ENCODE measurements at regions not wholly inside any gene's neighbourhood (a gene's known extent, or its start where the extent isn't known, plus 50 kb on each side); places are given as distances from the start of the nearest gene placed in this dataset.

DNA sequence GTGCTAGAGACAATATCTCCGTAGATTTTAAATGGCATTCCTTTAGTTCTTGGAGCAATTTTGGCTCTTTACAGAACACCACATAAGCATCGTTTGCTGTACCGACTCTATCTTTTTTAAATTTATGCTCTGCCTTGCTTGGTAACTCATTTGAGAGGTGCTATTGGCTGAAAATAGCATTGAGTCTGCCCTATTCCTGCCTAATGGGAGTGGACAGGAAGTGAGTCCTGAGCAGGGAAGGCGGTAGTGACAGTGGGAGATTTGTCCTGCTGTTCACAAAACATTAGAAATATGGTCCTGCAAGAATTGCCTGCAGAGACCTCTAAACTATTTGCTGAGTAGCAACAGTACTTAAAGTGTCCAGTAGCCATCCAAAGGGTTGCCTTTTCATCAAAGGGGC is 115.2 kb upstream of the IFNE start:
- Histone ChIP-seq H3K27me3 (no peaks in the 10 kb centered on the region), H3K4me3 (no peak overlapping the region), H3K4me1 (no peaks in the 10 kb centered on the region), H3K9me3 (no peaks in the 10 kb centered on the region), H3K36me3 (replicated peaks in 1 of 2; ENCODE audit: insufficient read depth in 1 of 2, low read depth in 2 of 2) (no peaks in the 10 kb centered on the region), H3K27ac (no peak overlapping the region)
- DNase-seq (no peak), ATAC-seq (no peak)
- intact Hi-C loops (cut with DNase I), result no loop called here
- WGBS, 2 donors, result 55 to 70% methylated on average over 4 of the region's 4 CpGs
- TF ChIP-seq CTCF (IDR thresholded peaks at IDR 0.05) (no peak), POLR2A (IDR thresholded peaks at IDR 0.05) (no peak)

- H3K36me3 ChIP-seq (replicated peaks in 1 of 2; ENCODE audit: insufficient read depth in 1 of 2, low read depth in 2 of 2), result no peaks in the 10 kb centered on the region
- intact Hi-C loops (cut with DNase I), result no loop called here
- no peak for DNase-seq
- no peaks in the 10 kb centered on the region for H3K27me3 ChIP-seq
- H3K4me1 ChIP-seq, result no peaks in the 10 kb centered on the region
- no peaks in the 10 kb centered on the region for H3K9me3 ChIP-seq
- no peak for TF ChIP-seq CTCF (IDR thresholded peaks at IDR 0.05)
- H3K4me3 ChIP-seq, result no peak overlapping the region
- 72 to 73% methylated on average over 2 of the region's 2 CpGs for WGBS, 2 donors
- H3K27ac ChIP-seq, result no peak overlapping the region
- ATAC-seq, result no peak
These were observed 116.6 kb upstream of the IFNE start for GRCh38 chr9:21598749-21599148.

DNA sequence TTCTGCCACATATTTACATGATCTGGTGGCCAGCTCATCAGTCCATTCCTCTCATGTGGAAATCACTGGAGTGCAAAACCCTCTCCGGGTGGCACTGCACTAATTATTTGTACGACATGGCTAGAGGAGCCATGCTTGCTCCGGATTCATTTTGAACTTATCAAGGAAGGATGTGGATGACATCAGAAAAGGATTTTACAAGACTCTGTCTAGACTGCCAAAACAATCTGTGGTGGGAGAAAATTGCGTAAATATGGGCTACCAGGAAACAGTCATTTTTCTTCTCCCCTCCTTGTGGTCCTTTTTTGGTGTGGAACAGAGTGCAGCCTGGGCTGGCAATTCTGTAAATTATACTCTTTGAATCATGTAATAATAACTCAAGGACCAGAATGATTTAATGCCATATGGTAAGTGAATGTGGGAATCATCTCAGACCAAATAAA is 123.4 kb upstream of the IFNE start:
- ATAC-seq (no peak), DNase-seq (no peak)
- intact Hi-C loops (cut with DNase I), result no loop called here
- 68 to 70% methylated on average over 4 of the region's 4 CpGs for WGBS, 2 donors
- TF ChIP-seq POLR2A (IDR thresholded peaks at IDR 0.05), result no peak
- no peak for TF ChIP-seq CTCF (IDR thresholded peaks at IDR 0.05)
- Histone ChIP-seq H3K9me3 (no peaks in the 10 kb centered on the region), H3K27ac (no peak overlapping the region), H3K4me1 (no peaks in the 10 kb centered on the region), H3K4me3 (no peak overlapping the region), H3K27me3 (no peaks in the 10 kb centered on the region), H3K36me3 (replicated peaks in 1 of 2; ENCODE audit: insufficient read depth in 1 of 2, low read depth in 2 of 2) (no peaks in the 10 kb centered on the region)

GRCh38 chr9:21607576-21607975 is 125.5 kb upstream of the IFNE start:
- Histone ChIP-seq H3K27ac (no peak overlapping the region), H3K36me3 (replicated peaks in 1 of 2; ENCODE audit: insufficient read depth in 1 of 2, low read depth in 2 of 2) (no peaks in the 10 kb centered on the region), H3K9me3 (no peaks in the 10 kb centered on the region), H3K4me1 (no peaks in the 10 kb centered on the region), H3K27me3 (no peaks in the 10 kb centered on the region), H3K4me3 (no peak overlapping the region)
- intact Hi-C loops (cut with DNase I), result no loop called here
- ATAC-seq (no peak), DNase-seq (no peak)
- TF ChIP-seq CTCF (IDR thresholded peaks at IDR 0.05) (no peak), POLR2A (IDR thresholded peaks at IDR 0.05) (no peak)
- 41 to 55% methylated on average over 2 of the region's 2 CpGs for WGBS, 2 donors

GRCh38 chr9:21608200-21608599 is 126.1 kb upstream of the IFNE start:
- no peaks in the 10 kb centered on the region for H3K9me3 ChIP-seq

More at GRCh38 chr9:21608200-21608599, 126.1 kb upstream of the IFNE start:
- intact Hi-C loops (cut with DNase I), result no loop called here
- DNase-seq (no peak), ATAC-seq (no peak)
- no peak overlapping the region for H3K4me3 ChIP-seq
- H3K36me3 ChIP-seq (replicated peaks in 1 of 2; ENCODE audit: insufficient read depth in 1 of 2, low read depth in 2 of 2), result no peaks in the 10 kb centered on the region
- no peak for TF ChIP-seq CTCF (IDR thresholded peaks at IDR 0.05)
- TF ChIP-seq POLR2A (IDR thresholded peaks at IDR 0.05), result no peak
- no peaks in the 10 kb centered on the region for H3K4me1 ChIP-seq
- H3K27me3 ChIP-seq, result no peaks in the 10 kb centered on the region
- 69 to 73% methylated on average over 5 of the region's 5 CpGs for WGBS, 2 donors
- no peak overlapping the region for H3K27ac ChIP-seq
